ELR (cell line): ENCODE measurements at regions not wholly inside any gene's neighbourhood (a gene's known extent, or its start where the extent isn't known, plus 50 kb on each side); places are given as distances from the start of the nearest gene placed in this dataset.
A peak's percentile ranks its signal among the peaks of the same experiment; 100 is the strongest.
"Not testable (repeated sequence)": the region's sequence is repeated elsewhere in the genome, so short reads cannot be mapped to it uniquely, and the experiment has no call there.

Experiments used
- DNase-seq: peaks from one replicate; pipeline ENCODE4 v3.0.0-alpha.2; 2015; ENCODE audit warnings: low read depth

GRCh38 chr9:17846948-17847655 is 268.2 kb downstream of the SH3GL2 start:
- no peak for DNase-seq

- DNase-seq = no peak
These were observed 269.0 kb downstream of the SH3GL2 start for GRCh38 chr9:17847908-17848307.

- no peak for DNase-seq
These were observed 273.2 kb downstream of the SH3GL2 start for GRCh38 chr9:17852108-17852507.

- no peak for DNase-seq
These were observed 275.6 kb downstream of the SH3GL2 start for GRCh38 chr9:17854487-17854886.

GRCh38 chr9:17856995-17857394 is 278.1 kb downstream of the SH3GL2 start:
- DNase-seq = no peak

- no peak for DNase-seq
These were observed 280.4 kb downstream of the SH3GL2 start for GRCh38 chr9:17859228-17859627.

- DNase-seq = no peak
These were observed 281.1 kb downstream of the SH3GL2 start for GRCh38 chr9:17859987-17860386.

GRCh38 chr9:17862101-17862500 is 283.2 kb downstream of the SH3GL2 start:
- DNase-seq = no peak

GRCh38 chr9:17862629-17863028 is 283.8 kb downstream of the SH3GL2 start:
- no peak for DNase-seq

GRCh38 chr9:17863213-17863883 is 284.5 kb downstream of the SH3GL2 start:
- DNase-seq = no peak

- DNase-seq = no peak
These were observed 285.1 kb downstream of the SH3GL2 start for GRCh38 chr9:17863924-17864323.

GRCh38 chr9:17864951-17865350 is 286.1 kb downstream of the SH3GL2 start:
- no peak for DNase-seq

- no peak for DNase-seq
These were observed 287.0 kb downstream of the SH3GL2 start for GRCh38 chr9:17865881-17866280.

- DNase-seq = no peak
These were observed 291.9 kb downstream of the SH3GL2 start for GRCh38 chr9:17870722-17871121.

GRCh38 chr9:17871213-17871890 is 292.5 kb downstream of the SH3GL2 start:
- DNase-seq = no peak

GRCh38 chr9:17875886-17876285 is 297.0 kb downstream of the SH3GL2 start:
- no peak for DNase-seq

- DNase-seq = no peak
These were observed 297.8 kb downstream of the SH3GL2 start for GRCh38 chr9:17876687-17877086.

- DNase-seq = no peak
These were observed 300.0 kb downstream of the SH3GL2 start for GRCh38 chr9:17878810-17879370.

GRCh38 chr9:17881371-17881770 is 302.5 kb downstream of the SH3GL2 start:
- DNase-seq = no peak

GRCh38 chr9:17882688-17883594 is 304.1 kb downstream of the SH3GL2 start:
- DNase-seq = peak; percentile 8

GRCh38 chr9:17888066-17888465 is 309.2 kb downstream of the SH3GL2 start:
- no peak for DNase-seq

- not testable (repeated sequence) for DNase-seq
These were observed 310.1 kb downstream of the SH3GL2 start for GRCh38 chr9:17888964-17889363.
